NCI-H1694 treated with DMSO at 0.1 percent for 48 hours (cell line): ENCODE measurements at regions not wholly inside any gene's neighbourhood (a gene's known extent, or its start where the extent isn't known, plus 50 kb on each side); places are given as distances from the start of the nearest gene placed in this dataset.
"Not testable (repeated sequence)": the region's sequence is repeated elsewhere in the genome, so short reads cannot be mapped to it uniquely, and the experiment has no call there.

ENCODE experiments used
- DNase-seq: peaks from one replicate; lab custom pipeline; 2025; lab: John Stamatoyannopoulos, UW

DNA sequence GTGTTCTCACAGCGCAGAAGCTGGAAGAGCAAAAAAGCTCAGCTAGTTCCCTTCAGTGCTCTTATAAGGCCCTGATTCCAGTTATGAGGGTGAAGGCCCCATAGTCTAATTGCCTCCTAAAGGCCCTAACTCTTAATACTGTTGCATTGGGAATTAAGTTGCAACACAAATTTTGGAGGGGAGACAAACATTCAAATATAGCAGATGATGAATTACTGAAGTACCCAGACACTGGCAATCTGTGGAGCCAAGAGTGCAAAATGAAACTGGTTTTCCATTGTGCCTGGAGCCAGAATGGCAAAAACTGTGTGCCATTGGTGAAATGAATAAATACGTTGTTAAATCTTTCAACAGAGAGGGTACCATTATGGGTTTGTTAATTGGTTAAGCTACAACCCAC lies 356.0 kb downstream of the PPARGC1A start:
- no peak for DNase-seq

DNA sequence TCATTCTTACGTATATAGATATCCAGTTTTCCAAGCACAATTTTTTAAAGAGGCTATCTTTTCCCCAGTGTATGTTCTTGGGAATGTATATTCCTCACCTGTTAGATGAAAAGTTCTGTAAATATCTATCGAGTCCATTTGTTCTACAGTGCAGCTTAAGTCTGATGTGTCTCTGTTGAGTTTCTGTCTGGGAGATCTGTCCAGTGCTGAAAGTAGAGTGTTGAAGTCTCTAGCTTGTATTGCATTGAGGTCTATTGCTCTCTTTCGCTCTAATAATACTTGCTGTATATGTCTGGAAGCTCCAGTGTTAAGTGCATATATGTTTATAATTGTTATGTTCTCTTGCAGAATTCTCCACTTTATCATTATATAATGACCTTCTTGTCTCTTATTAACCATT lies 373.1 kb downstream of the PPARGC1A start:
- no peak for DNase-seq

DNA sequence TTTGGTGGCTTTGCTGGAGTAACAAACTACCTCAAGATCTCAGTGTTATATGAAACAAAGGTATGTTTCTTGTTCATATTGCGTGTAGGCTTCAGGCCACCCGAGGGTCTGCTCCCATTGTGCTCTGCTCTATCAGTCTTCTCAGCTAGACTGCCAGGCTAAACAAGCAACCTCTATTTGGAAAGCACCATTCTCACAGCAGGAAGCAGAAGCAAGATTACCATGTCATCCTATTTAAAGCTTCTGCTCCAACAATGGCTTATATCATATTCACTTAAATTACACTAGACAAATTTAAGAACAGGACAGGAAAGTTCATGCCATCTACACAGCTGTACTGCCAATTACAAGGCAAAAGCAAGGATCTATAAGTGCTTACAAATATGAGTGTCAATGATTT lies 385.8 kb downstream of the PPARGC1A start:
- no peak for DNase-seq

DNA sequence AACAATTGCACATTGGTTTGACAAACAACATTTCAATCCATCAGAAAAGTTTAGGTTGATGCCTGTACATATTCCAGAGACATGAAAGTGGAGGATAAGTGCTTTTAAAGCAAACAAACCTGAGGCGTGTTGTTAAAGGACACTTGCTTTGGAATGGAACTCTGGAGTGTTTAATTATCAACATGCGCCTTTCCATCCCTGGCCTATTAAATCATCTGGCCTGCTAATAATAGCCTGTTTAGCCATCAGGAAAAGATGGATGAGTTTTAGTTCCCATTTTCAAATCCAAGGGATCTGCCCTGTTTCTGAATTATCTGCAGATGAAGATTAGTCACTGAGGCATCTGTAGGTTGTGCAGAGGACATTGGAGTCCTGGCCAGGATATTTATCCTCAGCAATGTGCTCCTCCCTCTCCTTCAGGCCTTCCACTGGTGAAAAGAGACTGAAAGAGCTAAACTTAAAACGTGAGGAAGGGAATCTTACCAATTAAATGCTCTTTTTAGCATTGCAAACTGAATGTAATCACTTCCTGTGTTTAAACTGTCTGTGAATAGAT lies 388.9 kb downstream of the PPARGC1A start:
- DNase-seq: no peak

DNA sequence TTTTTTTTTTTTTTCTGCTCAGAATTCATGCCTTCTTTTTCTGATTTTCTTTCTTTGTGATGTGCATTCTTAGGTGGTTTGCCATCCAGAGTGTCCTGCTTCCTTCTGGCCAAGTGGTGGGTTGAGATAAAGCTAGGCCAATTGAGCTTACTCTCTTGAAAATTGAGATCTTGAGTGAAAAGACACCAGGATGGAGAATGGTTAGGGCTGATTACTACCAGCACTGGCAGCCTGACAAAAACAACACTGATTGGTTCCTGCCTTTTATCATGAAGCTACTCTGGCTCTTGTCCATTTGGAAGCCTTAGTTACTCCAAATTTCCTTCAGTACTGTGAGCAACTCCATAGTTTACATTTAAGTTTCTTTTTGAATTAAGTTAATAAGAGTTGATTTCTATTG lies 404.0 kb downstream of the PPARGC1A start:
- no peak for DNase-seq

DNA sequence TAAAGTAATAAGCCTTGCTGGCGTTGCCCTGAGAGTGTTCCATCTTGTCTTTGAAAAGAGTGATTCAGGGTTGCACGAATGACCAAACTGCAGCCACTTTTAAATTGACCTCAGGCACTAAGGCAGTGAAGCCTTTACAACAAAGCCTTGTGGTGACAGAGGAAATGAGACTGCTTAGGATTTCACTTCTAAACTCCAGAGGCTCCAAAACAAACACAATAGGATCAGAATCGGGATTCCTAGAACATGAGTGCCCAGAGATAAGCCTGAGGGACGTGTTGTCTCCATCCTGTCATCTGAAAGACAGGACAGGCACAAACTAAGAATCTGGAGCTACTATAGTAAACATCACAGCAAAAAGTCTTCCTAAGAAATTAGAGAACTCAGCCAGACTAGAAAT lies 405.2 kb downstream of the PPARGC1A start:
- DNase-seq: no peak

DNA sequence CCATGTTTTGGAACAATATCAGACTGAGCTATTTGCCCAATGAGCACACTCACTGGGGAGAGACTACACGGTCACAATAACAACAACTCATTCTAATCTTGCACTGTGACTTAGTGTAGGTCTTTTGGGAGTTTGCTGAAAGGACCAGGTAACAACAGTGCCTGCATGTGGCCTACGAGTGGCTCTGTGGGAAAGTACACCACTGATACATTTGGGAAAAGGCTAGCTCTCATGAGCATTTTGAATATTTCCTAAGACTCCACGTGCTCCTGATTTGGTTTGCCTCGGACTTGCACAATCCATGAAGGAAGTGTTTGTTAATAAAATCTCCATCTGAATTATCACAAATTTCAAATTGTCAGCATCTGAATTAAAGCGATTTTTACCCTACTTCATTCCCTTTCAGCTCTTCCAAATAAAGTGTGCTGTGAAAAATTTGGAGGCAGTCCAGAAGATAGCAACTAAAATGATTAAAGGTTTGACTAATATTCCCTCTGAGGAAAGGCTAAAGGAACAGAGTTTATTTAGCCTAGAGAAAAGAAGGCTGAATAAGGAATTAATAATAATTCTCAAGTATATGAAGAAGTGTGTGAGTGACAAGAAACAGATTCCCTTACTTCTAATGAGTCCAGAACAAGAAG lies 406.4 kb downstream of the PPARGC1A start:
- no peak for DNase-seq

DNA sequence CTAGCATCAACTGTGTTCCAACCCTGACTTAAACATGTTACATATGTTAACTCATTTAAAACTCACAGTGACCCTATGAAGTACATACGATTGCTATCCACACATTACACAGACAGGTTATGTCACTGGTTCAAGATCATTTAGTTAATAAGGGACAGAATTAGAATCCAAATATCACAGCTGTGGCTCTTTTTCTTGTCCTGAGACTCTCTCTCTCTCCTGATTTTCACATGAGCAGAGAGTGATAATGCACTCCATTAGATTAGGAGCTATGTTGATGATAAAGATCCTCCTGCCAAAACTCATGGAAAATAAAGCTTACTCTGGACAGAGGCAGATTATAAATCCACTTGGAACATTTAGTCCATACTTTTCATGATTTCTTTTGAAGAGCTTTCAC lies 408.3 kb downstream of the PPARGC1A start:
- no peak for DNase-seq

DNA sequence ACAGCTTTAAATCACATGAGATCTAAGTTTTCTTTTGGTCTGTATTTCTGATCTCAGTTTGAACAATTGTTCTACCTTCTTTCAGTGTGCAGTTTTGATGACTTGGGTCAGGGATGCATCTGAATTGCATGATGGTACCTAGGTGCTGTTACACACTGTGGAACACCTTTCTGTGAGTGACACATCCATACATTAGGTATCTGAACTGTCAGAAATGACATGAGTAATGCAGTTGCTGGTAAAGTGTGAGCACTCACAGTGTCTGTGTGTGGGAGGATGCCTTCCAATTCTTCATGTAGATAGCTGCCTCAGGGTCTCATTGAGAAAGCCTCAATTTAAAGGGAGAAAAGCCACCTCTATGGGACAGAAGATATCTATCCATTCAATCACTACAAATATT lies 411.9 kb downstream of the PPARGC1A start:
- DNase-seq: no peak

DNA sequence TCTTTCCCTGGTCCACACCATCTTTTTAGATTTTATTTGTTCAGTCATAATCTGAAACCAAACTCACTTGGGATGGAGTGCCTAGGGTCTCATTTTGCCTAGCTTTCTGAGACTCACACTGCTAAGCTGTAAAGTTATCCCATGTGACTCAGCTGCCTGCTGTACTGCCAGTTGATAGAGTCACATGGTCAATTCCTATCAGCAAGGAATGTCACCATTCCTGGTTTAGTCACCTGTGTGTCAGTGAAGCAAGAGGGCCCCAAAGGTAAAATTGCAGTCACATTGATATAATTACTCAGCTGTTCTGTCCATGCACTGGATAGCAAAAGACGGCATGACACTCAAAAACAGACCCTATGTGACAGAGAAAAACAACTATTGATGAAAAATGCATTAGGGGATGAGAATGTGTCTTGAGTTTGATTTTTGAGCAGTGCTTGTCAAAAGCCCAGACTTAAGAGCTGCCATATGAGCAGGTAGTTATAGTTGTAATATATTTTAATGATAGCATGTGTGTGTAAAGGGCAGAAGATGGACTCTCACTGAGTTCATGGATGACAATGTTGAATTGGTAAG lies 413.2 kb downstream of the PPARGC1A start:
- DNase-seq: no peak

DNA sequence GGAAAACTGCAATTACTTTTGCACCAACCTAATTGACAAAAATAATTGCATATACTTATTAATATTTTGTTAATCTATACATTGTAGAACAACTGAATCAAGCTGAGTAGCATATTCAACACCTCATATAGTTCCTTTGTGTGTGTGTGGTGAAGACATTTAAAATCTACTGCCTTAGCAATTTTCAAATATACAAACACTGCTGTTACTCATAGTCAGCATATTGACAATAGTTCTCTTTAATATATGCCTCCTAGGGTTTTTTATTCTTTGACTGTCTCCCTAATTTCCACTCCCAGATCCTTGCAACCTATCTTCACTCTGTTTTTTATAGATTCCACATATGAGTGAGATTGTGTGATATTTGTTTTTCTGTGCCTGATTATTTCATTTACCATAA lies 426.8 kb downstream of the PPARGC1A start:
- DNase-seq: no peak

DNA sequence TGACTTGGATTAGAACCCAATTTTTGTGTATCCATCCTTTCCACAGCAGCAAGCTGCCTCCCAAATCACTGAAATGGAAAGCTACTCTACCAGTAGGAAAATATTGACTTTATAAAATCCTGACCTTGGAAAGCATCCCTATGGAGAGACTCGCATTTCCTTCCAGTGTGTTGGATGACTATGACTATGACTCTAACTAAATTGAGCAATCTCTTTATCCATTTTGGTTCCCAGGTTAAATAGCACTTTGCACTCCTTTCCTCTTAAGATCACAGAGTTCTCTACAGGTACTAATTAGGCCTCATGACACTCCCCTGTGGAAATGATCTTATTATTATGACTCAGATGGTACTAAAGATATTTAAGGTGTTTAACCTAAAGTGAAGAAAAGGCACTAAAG lies 431.8 kb downstream of the PPARGC1A start:
- DNase-seq: no peak

DNA sequence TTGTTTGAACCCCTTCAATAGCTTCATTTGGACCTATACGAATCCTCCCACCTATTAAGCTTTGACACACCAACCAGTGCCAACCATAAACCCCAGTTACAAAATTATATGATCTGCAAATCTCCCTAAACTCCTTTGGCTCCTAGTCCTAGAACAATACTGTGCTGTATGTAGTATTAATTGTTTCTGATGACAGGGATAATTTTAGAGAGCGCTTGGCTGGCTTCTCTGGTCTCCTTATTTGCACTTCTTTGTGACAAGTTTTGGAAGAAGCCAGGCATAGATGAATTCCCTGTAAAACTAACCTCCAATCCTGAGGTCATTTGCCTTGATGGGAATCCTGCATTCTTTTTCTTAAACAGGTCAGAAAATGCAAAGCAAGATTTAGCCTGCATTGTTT lies 433.0 kb downstream of the PPARGC1A start:
- no peak for DNase-seq

DNA sequence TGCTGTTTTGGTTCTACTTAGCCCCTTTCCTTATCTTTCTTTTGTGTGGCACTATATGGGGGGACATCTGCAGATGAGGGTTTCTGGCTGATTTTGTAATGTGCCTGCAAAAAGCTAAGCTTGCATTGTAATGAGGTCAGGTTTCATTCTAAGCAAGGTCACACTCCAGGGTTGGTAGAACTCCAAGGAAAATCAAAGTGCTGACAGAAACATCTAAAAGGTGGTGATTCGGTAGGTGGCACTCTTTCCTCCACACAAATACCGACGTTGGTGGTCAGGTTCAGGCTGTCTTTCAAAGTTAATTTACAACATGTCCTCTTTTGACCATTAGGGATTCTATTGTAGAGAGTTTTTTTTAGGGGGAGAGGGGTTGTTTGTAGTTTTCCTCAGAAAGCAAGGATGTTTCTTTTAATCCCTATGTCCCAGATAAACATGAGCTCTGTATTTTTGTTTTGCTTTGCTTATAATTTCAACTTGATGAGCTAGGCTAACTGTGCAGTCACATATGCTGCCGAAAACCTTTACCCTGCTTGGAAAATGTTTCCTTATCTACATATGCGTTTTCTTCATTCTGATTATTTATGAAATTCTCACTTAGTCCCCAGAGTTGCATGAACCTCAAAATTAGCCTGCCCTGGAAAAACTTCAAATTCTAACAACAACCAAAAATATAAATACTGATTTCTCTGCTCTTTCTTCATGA lies 434.2 kb downstream of the PPARGC1A start:
- no peak for DNase-seq

DNA sequence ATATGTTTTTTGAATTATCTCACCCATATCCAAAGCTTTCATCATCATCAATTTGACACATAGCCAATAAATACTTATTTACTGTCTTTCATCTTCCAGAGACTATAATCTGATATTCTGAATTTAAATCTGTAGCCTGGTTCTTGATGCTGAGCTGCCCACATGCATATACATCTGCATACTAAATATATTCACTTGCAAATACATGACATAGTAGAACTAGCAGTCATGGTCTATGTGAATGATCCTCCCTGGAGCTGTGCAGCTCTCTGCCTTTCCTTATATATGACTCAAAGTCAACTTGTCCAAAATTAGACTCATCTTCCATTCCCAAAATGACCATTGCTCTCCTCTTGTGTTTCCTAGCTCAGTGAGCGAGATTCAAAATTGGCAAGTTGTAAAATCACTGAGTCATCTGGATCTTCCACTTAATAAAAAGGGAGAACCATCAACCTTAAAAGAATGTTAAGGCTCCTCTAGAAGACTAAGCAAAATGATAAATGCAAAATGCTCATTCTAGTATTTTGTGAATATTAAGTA lies 448.2 kb downstream of the PPARGC1A start:
- no peak for DNase-seq

DNA sequence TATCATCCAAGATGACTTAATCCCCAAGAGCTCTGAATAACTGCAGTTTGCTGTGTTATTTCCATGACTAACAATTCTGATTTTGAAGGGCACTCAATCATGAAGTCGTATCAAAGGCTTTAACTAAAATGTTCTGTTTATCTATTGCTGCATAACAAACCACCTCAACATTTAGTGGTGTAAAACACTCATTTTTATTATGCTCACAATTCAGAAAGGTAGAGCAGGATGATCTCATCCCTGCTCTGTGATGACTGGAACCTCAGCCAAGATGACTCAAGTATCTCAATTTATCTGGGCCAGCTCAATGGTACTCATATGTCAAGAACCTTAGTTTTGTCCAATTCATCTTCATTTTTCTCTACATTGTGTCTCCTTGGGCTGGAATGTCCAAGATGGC lies 451.1 kb downstream of the PPARGC1A start:
- DNase-seq: no peak

DNA sequence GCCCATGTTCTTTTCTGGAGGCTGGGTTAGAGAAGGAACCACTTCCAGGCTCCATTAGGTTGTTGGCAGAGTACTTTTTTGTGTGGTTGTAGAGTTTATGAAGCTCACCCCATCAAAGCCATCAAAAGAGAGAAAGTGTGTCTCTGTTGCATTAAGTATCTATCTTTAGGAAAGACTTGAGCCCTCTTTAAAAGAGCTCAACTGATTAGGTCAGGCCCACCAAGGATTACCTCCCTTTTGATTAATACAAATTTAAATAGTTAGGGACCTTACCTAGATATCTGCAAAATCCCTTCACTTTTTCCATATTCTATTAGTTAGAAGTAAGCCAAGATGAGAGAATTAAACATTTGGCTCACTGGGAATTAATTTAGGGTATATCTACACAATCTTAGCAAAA lies 460.4 kb downstream of the PPARGC1A start:
- no peak for DNase-seq

DNA sequence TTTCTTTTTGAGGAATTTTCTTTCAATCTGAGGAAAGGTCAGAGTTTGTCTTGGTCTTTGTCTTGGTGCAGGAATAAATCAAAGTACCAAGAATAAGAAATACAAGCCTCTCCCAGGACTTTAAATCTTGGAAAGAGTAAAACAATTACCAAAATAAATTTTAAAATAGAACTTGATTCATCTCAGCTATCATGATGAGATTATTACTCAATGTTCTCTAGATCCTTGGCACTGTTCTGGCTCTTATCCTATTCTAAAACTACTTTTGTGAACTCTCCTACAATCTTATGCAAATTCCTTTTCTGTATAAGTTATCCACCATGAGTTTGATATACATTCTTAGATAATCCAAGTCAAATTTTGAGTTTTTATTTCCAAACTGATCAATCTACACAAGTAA lies 464.3 kb downstream of the PPARGC1A start:
- DNase-seq: no peak

DNA sequence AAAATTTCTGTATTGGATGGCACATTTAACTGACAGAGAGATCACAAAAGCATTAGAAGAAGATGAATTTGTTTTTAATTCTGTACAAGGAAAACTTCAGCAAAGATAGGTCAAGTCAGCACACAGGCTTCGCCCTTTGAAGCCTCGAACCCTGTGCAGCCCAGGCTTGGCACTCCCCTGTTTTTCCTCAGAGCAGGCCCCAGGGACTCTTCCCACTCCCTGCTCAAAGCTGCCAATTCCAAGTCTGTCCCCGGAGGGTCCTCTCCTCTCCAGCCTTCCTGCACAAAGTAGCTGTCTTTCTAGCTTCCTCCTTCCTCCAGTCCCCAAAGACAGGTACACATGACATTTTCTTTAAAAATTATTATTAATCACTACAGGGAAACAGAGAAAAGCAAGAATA lies 466.3 kb downstream of the PPARGC1A start:
- no peak for DNase-seq

DNA sequence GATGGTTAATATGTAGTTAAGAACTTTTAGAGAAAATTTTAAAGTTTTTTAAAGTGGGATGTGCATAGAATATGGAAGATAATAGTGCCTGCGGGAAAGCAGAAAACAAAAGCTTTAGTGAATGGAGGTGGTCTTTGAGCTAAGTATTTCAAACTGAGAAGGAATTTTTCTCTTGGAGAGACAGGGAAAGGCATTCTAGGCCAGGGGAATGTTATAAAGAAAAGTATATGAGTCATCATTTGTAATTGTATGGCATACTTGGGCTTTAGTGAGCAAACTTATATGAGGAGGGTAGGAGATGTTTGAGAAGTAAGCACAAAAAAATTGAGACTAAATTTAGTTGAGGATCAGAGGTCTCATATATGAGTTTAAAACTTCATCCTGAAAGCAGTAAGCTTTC lies 467.0 kb downstream of the PPARGC1A start:
- no peak for DNase-seq

DNA sequence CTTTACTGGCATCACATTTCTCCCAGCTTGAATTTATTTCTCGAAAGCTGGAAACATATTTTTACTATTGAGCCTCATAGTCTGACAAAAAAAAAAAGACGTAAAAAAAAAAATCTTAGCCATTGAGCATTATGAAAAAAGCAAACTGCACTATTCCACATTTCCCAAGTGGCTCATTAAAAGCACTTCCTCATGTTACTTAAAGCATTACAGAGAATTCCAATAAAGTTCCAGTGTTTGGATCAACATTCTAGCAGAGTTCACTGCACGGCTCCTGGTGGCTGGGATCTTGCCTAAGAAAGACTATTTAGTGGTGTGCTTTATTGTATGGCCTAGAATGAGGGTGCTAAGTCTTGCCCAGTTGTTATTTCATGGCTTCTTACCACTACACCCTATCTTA lies 476.2 kb downstream of the PPARGC1A start:
- no peak for DNase-seq

DNA sequence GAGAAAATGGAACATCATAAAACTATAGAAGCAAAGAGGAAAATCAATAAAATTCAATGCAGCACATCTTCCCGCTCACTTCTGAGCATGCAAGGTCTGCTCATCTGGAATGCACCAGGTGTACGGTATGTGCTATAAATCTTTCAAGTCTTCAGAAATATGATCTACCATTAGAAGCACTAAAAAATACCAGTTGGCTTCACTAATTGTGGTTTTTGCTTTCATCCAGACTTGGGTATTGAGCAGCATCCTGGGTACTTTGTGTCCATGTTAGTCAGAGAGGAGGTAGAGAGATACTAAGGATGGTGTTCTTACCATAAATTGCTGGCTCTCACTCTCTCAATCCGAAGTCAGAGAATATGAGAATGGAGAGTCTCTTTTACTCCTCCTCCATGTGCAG lies 477.1 kb downstream of the PPARGC1A start:
- DNase-seq: no peak

DNA sequence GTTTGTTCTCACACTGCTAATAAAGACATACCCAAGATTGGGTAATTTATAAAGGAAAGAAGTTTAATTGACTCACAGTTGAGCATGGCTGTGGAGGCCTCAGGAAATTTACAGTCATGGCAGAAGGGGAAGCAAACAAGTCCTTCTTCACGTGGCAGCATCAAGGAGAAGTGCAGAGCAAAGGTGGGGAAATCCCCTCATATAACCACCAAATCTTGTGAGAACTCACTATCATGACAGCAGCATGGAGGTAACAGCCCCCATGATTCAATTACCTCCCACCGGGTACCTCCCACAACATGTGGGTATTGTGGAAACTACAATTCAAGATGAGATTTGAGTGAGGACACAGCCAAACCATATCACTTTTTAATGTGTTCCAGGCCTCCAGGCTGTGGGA lies 480.9 kb downstream of the PPARGC1A start:
- DNase-seq: not testable (repeated sequence)
